Activated T-cell treated with anti-CD3 and anti-CD28 coated beads, Interleukin-2, amount 50 U/mL, for 48 hours (primary cell): ENCODE measurements at regions not wholly inside any gene's neighbourhood (a gene's known extent, or its start where the extent isn't known, plus 50 kb on each side); places are given as distances from the start of the nearest gene placed in this dataset.

Source experiments
- DNase-seq, 2 experiments: peaks; one replicate each; pipeline ENCODE4 v3.0.0-alpha.2; 2020

GRCh38 chr16:62224646-62225209 is 188.5 kb upstream of the CDH8 start:
- no peak for DNase-seq

GRCh38 chr16:62216837-62217236 is 180.6 kb upstream of the CDH8 start:
- DNase-seq: no peak

GRCh38 chr16:62213763-62214162 is 177.5 kb upstream of the CDH8 start:
- no peak for DNase-seq

GRCh38 chr16:62208934-62209333 is 172.7 kb upstream of the CDH8 start:
- no peak for DNase-seq

DNA sequence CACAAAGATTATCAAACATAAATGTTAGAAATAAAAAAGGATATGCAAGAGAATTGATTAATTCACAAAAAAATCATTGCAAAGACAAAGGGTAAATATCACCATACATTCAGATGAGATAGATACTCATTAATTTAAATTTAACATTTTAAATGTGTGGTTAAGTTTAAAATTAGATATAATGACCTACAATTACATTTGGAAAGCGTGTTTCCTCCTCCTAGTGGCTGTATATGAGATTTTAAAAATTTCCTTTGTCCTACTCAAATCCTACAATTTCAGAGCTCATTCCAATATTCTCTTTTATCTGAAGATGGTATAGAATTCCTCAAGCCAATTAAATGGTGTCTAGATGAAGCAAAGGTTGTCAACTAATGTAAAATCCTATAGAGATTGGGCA is 169.2 kb upstream of the CDH8 start:
- DNase-seq: no peak

DNA sequence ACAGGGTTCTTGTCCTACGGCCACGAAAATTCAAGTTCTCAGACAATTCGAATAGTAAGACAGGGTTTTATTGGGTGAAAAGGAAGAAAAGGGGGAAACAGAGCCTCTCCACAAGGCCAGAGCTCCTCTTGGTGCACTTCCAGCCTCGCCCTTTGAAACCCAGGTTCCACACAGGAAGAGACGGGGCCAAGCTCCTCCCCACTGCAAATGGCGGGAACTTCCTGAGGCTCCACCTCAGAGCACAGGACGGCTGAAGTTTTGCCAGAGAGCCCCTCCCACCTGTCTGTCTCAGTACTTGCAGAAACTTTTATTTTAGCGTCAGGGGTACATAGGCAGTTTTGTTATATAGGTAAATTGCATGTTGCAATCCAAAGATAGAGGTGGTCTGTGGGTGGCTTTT is 165.7 kb upstream of the CDH8 start:
- DNase-seq: no peak

- no peak for DNase-seq
These were observed 158.6 kb upstream of the CDH8 start for GRCh38 chr16:62194828-62195227.

DNA sequence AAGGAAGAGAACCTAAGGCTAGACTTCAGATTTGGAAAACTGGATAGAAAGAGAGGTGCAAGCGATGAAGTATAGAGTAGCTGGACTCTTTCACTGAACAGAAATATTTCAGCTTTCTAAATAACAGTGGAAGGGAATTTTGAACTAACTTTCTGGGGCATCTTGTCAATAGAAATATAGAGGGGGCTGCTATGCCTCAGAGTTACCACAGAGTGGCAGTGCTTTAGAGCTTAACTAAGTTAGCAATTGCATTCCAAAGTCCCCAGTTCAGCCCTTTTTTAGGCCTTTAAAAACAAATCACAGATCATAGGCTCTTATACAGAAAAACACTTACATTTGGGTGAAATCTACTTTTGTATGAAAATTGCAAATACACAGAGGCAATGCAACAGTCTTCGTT is 154.2 kb upstream of the CDH8 start:
- DNase-seq: no peak

DNA sequence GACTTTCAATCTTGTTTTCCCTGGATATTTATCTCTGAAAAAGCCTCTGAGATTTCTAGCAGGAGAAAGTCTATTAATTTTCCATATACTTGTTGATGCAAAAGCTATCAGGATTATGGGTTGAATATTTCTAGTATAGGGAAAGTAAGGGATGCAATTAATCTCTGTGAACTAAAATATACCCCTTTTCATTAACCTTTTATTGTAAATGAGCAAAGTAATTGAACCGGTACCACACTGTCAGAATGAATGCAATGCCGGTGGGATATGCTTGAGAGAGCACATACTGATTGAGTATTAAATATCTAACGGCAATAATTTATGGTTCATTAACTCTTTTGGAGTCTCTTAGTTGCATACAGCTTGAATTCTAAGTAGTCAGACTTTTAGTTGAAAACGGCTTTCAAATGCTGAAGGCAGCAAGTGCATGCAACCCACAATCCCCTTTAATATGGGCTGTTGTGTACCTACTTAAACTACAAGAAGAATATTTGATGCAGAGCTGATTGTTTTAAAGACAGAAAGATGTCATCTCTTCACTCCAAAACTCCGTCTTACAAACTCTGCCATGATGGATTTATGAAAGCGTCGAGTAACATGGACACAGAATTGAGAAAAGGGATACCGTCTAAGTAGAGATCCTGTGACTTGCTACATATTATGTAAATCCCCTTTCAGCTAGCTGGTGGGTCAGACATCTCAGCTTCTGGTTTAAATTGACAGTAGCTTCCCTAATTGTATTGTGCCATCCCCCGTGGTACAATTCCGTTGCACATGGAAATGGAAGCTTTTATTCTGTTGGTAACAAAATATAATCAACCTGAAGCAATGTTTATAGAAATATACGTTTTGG is 141.3 kb upstream of the CDH8 start:
- no peak for DNase-seq

- no peak for DNase-seq
These were observed 134.4 kb upstream of the CDH8 start for GRCh38 chr16:62170642-62171041.

GRCh38 chr16:62167551-62167950 is 131.3 kb upstream of the CDH8 start:
- DNase-seq: no peak

- no peak for DNase-seq
These were observed 121.3 kb upstream of the CDH8 start for GRCh38 chr16:62157544-62157943.

DNA sequence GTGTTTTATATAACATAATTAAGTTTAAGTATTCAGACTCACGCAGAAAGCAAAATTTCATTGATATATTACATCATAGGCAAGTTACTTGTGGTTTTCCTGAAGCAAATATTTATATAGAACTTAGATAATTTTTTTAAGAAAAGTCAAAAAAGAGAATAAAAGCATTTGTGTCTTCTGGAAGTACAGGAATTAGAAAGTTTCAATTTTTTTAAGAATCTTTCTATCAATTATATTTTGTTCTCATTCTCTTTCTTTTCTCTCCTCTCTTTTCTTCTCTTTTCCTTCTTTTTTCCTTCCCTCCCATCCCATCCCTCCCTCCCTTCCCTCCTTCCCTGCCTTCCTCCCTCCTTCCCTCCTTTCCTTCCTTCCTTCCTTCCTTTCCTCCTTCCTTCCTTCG is 120.7 kb upstream of the CDH8 start:
- DNase-seq: no peak

DNA sequence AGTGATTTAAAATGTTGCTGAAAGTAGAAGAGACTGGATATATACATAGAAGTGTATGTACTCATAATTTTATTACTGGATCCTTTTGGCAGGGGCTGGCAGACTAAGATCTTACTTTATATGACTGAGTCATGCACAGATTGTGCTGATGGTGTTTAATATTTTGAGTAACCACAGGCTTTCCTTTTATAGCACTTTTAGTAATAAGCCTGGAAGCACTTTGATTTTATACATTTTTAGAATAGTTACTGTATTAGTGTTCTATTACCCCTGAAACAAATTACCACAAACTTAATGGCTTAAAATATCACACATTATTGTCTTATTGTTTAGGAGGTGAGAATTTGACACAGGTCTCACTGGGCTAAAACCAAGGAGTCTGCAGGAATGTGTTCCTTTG is 113.4 kb upstream of the CDH8 start:
- DNase-seq: no peak

- DNase-seq: no peak
These were observed 101.8 kb upstream of the CDH8 start for GRCh38 chr16:62137996-62138395.

- DNase-seq: no peak
These were observed 99.7 kb upstream of the CDH8 start for GRCh38 chr16:62135911-62136310.

DNA sequence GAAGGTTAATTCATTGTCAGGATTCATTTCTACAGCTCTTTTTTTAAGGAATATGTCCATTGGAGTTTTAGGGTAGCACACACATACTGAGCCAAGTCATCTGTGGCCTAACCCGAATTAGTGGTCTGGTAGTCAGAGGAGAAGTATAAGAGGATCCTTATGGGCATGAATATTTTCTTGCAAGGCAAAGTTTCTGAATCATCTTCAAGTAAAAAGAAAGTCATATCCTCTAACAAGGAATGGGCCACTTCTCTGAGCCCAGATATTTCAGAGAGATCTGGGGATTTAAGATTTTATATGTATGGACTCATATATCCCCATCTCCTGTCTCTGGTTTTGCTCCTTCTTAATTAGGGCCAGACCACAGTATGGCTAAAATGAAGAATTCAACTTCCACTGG is 99.2 kb upstream of the CDH8 start:
- DNase-seq: no peak

- DNase-seq: no peak
These were observed 93.9 kb upstream of the CDH8 start for GRCh38 chr16:62130101-62130500.

DNA sequence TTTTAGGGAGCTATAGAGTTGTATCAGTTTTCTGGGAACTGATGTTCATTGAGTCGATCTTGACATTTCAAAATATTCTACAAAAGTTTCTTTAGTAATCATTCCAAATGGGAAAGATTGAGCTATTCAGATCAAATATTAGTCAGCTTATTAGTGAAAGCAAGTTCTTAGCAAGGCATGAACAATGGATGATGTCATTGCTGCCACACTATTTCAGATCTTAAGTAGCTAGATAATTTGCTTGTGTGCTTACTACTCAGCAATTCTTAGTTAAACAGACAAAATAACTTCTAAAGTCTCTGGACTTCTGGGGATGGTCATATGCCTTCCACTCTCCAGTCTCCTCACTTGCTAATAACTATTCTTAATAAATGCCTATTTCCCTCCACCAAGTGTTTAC is 69.0 kb upstream of the CDH8 start:
- no peak for DNase-seq

DNA sequence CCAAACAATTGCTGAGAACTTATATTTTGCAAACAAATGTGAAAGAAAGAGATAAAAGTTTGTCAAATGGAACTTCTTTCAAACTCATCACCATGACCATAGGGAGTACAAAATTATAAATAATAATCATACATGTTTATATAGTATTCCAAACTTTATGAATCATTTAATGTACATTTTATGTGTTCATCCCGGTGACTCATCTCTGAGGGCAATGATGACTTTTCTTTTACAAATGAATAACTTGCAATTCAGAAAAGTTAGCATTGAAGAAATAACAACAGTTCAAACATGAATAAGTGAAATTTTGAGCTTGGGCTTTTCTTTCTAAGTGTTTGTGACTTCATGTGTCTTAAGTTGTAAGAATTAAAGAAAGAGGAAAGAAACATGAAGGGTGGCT is 66.3 kb upstream of the CDH8 start:
- no peak for DNase-seq

- no peak for DNase-seq
These were observed 64.4 kb upstream of the CDH8 start for GRCh38 chr16:62100651-62101050.

DNA sequence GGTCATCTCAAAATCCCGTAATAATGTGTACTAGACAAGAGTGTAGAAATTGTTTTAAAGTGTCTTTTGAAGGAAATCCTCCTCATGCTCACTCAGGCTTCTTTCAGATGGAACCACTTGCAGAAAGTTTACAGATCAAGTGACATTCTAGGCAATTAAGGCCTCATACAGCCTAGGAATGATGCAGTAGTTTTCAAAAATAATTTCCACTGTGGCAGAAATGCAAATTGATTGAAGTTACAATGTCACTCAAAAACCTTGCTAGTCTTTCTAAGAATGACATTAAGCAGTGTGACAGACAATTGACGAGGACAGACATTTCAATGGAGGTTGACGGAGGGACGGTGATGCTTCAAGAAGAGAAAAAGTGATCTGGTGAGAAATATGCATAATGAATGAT is 53.5 kb upstream of the CDH8 start:
- DNase-seq: no peak

- no peak for DNase-seq
These were observed 52.6 kb upstream of the CDH8 start for GRCh38 chr16:62088731-62089410.
